Fibroblast of lung (primary cell): ENCODE measurements at regions not wholly inside any gene's neighbourhood (a gene's known extent, or its start where the extent isn't known, plus 50 kb on each side); places are given as distances from the start of the nearest gene placed in this dataset.

Experiments
- DNase-seq, 2 donors: peaks; one replicate each; pipeline versions ENCODE4 v3.0.0 to v3.0.0-alpha.2; 2010; ENCODE audit warnings: low read depth in 2 of 2
- H2AFZ ChIP-seq: 2 replicates; pipeline ENCODE4 v1.5.1; 2012; ENCODE audit warnings: low read length, control low read depth, inconsistent platforms
- H3K27ac ChIP-seq: 2 replicates; pipeline ENCODE4 v1.5.1; 2011; ENCODE audit warnings: low read length, control low read depth; ENCODE audit not compliant: insufficient read depth
- H3K27me3 ChIP-seq: 2 replicates; pipeline ENCODE4 v1.5.1; 2011; ENCODE audit warnings: mild to moderate bottlenecking, low read length; ENCODE audit not compliant: control insufficient read depth, insufficient read depth
- H3K36me3 ChIP-seq: 2 replicates; pipeline ENCODE4 v1.5.1; 2011; ENCODE audit warnings: low read length; ENCODE audit not compliant: control insufficient read depth, insufficient read depth
- H3K4me1 ChIP-seq: 2 replicates; pipeline ENCODE4 v1.5.1; 2011; ENCODE audit warnings: low read length; ENCODE audit not compliant: control insufficient read depth, insufficient read depth; ENCODE audit errors: extremely low read depth
- H3K4me2 ChIP-seq: 2 replicates; pipeline ENCODE4 v1.5.1; 2011; ENCODE audit warnings: low read length, control low read depth; ENCODE audit not compliant: insufficient read depth; ENCODE audit errors: extremely low read depth
- H3K4me3 ChIP-seq, 4 experiments: fragments of 200-600 bp in 1 of 4; sonication (generic) in 1 of 4; replicated peaks in 1 of 4; 2 replicates each; pipeline ENCODE4 v1.5.1; 2011 to 2016; ENCODE audit warnings: low read length in 4 of 4, low read depth in 3 of 4, mild to moderate bottlenecking in 3 of 4, control low read depth in 2 of 4, inconsistent platforms in 1 of 4, mixed read lengths in 1 of 4; ENCODE audit not compliant: insufficient read depth in 1 of 4; ENCODE audit errors: control extremely low read depth in 1 of 4
- H3K79me2 ChIP-seq: 2 replicates; pipeline ENCODE4 v1.5.1; 2012; ENCODE audit warnings: mild to moderate bottlenecking, low read length, inconsistent platforms; ENCODE audit not compliant: control insufficient read depth, insufficient read depth
- H3K9ac ChIP-seq: 2 replicates; pipeline ENCODE4 v1.5.1; 2011; ENCODE audit warnings: mild to moderate bottlenecking, low read length, control low read depth; ENCODE audit not compliant: insufficient read depth
- H3K9me3 ChIP-seq: 2 replicates; pipeline ENCODE4 v1.5.1; 2012; ENCODE audit warnings: low read depth, low read length; ENCODE audit not compliant: control insufficient read depth, insufficient read depth
- H4K20me1 ChIP-seq: 2 replicates; pipeline ENCODE4 v1.5.1; 2011; ENCODE audit warnings: low read length; ENCODE audit not compliant: control insufficient read depth, insufficient read depth; ENCODE audit errors: extremely low read depth
- EZH2 ChIP-seq: IDR thresholded peaks from 2 replicates; pipeline ENCODE4 v1.5.1; 2012; ENCODE audit warnings: low read length, control low read depth, mild to moderate bottlenecking; ENCODE audit errors: missing control alignments
- TF ChIP-seq, protein P1 (sequence below), 2 donors: IDR thresholded peaks in 1 of 2; conservative IDR thresholded peaks in 1 of 2; 1 replicate in 1 of 2; 2 replicates in 1 of 2; pipeline ENCODE4 v1.5.1; 2011 to 2012; ENCODE audit warnings: low read length in 2 of 2, control low read depth in 1 of 2, inconsistent platforms in 1 of 2, low read depth in 1 of 2, mild to moderate bottlenecking in 1 of 2

DNA sequence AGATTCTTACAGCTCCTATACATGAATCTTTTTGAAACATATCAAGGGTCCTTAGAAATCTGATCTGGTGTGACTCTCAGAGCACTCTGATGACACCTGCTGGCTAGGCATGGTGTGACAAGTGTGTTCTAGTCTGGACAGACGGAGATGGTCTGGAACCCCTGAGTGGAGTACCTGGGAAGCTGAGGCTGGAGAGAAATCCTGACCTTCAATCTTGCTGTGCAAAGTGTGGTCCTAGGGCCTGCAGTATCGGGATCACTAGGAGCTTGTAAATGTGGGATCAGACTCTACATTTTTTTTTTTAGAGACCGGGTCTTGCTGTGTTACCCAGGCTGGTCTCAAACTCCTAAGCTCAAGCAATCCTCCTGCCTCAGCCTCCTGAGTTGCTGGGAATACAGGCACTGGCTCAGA is 78.6 kb upstream of the SOD1 start:
- peak; percentile 43 to 72 for DNase-seq

DNA sequence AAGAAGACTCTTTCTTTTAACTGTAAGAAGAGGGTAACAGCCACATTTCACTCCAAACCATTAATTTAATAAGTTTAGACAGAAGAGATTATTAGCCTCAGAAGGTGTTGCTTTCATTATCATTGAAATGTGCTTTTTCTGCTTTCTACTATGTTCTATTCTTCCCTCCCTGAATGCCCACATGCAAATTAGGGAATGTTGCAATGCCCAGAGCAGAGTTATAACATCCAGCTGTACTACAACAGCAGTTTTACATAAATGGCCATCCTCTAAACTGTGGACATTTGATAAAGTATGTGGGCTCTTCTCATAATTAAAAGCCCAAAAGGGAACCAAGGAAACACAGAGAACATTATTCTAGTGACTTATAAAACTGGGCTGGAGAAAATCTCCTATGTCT is 82.2 kb upstream of the SOD1 start:
- Histone ChIP-seq H3K4me2 (no peak overlapping the region), H3K27me3 (no peaks in the 10 kb centered on the region), H4K20me1 (no peaks in the 10 kb centered on the region), H3K4me3 (no peak overlapping the region), H3K4me1 (no peaks in the 10 kb centered on the region), H3K9me3 (no peaks in the 10 kb centered on the region), H3K9ac (no peak overlapping the region), H3K27ac (no peak overlapping the region), H2AFZ (no peak overlapping the region), H3K36me3 (no peaks in the 10 kb centered on the region), H3K79me2 (no peaks in the 10 kb centered on the region)
- DNase-seq, result no peak
- TF ChIP-seq, protein P1, sequence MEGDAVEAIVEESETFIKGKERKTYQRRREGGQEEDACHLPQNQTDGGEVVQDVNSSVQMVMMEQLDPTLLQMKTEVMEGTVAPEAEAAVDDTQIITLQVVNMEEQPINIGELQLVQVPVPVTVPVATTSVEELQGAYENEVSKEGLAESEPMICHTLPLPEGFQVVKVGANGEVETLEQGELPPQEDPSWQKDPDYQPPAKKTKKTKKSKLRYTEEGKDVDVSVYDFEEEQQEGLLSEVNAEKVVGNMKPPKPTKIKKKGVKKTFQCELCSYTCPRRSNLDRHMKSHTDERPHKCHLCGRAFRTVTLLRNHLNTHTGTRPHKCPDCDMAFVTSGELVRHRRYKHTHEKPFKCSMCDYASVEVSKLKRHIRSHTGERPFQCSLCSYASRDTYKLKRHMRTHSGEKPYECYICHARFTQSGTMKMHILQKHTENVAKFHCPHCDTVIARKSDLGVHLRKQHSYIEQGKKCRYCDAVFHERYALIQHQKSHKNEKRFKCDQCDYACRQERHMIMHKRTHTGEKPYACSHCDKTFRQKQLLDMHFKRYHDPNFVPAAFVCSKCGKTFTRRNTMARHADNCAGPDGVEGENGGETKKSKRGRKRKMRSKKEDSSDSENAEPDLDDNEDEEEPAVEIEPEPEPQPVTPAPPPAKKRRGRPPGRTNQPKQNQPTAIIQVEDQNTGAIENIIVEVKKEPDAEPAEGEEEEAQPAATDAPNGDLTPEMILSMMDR (conservative IDR thresholded peaks at IDR 0.05 in 1 of 2, IDR thresholded peaks at IDR 0.05 in 1 of 2; ENCODE audit: low read depth in 1 of 2, low read length in 2 of 2), result no peak
- no peak for TF ChIP-seq EZH2

More for the DNA sequence above, 78.6 kb upstream of the SOD1 start:
- H3K4me3 ChIP-seq, result no peak overlapping the region
- H3K27ac ChIP-seq, result no peak overlapping the region
- no peaks in the 10 kb centered on the region for H3K27me3 ChIP-seq
- no peak overlapping the region for H2AFZ ChIP-seq
- TF ChIP-seq, protein P1 (conservative IDR thresholded peaks at IDR 0.05 in 1 of 2, IDR thresholded peaks at IDR 0.05 in 1 of 2; ENCODE audit: low read depth in 1 of 2, low read length in 2 of 2), result peak; percentile 70 to 92
- no peak for TF ChIP-seq EZH2
- no peak overlapping the region for H3K4me2 ChIP-seq
- no peaks in the 10 kb centered on the region for H3K4me1 ChIP-seq
- H3K36me3 ChIP-seq, result no peaks in the 10 kb centered on the region
- H3K9ac ChIP-seq, result no peak overlapping the region
- H3K9me3 ChIP-seq, result no peaks in the 10 kb centered on the region
- no peaks in the 10 kb centered on the region for H4K20me1 ChIP-seq
- no peaks in the 10 kb centered on the region for H3K79me2 ChIP-seq

DNA sequence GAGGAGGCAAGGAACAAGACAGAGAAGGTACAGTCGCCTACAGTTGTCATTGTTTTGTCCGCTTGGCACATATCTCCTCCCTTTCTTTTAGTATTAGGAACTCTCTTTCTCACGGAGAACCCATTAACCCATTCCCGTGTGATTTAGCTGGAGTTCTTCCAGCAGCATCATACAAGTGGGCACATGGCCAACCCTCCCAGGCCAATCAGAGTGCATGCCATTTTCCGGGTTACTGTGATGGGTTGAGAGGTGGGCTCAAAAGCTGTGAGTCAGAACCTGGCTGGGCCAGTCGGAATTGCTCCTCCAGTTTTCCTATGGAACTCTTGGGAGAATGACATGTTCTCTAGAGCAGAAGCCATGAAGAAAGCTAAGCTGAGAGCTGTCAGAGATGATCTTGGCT is 83.1 kb upstream of the SOD1 start:
- H3K4me1 ChIP-seq, result no peaks in the 10 kb centered on the region
- no peak overlapping the region for H2AFZ ChIP-seq
- H3K4me3 ChIP-seq, result no peak overlapping the region
- DNase-seq, result peak in 1 of 2 donors; percentile 45
- H3K36me3 ChIP-seq, result no peaks in the 10 kb centered on the region
- no peak overlapping the region for H3K27ac ChIP-seq
- no peak for TF ChIP-seq EZH2
- TF ChIP-seq, protein P1 (conservative IDR thresholded peaks at IDR 0.05 in 1 of 2, IDR thresholded peaks at IDR 0.05 in 1 of 2; ENCODE audit: low read depth in 1 of 2, low read length in 2 of 2), result no peak
- H4K20me1 ChIP-seq, result no peaks in the 10 kb centered on the region
- no peaks in the 10 kb centered on the region for H3K9me3 ChIP-seq
- no peak overlapping the region for H3K4me2 ChIP-seq
- H3K9ac ChIP-seq, result no peak overlapping the region
- H3K79me2 ChIP-seq, result no peaks in the 10 kb centered on the region
- no peaks in the 10 kb centered on the region for H3K27me3 ChIP-seq
